Globus pallidus (tissue), 1 donor: ENCODE measurements at regions not wholly inside any gene's neighbourhood (a gene's known extent, or its start where the extent isn't known, plus 50 kb on each side); places are given as distances from the start of the nearest gene placed in this dataset.
A peak's percentile ranks its signal among the peaks of the same experiment; 100 is the strongest.

Experiments used
- DNase-seq: peaks from one replicate; pipeline ENCODE4 v3.0.0-alpha.2; 2015; ENCODE audit warnings: low spot score

- DNase-seq = no peak
Observed at GRCh38 chr4:156710365-156711192, 261.0 kb downstream of the PDGFC start.

GRCh38 chr4:156705311-156705710 lies 266.3 kb downstream of the PDGFC start:
- no peak for DNase-seq

DNA sequence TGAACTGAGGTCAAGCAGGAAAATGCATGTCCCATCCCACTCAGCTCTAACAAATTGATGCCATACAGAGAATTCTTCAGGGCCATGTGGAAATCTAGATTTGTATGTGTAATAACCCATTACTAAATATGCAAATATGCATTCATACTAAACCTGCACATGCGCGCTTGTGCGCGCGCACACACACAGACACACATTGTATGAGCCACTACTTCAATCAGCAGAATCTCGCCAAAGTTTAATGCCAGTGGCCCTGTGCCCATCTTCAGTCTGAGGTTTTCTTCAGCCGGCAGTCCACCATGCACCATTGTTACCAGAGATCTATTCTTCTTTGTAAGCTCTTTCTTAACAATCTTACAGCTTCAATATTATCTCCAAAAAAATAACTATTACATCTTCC lies 276.4 kb downstream of the PDGFC start:
- DNase-seq = peak; percentile 66

DNA sequence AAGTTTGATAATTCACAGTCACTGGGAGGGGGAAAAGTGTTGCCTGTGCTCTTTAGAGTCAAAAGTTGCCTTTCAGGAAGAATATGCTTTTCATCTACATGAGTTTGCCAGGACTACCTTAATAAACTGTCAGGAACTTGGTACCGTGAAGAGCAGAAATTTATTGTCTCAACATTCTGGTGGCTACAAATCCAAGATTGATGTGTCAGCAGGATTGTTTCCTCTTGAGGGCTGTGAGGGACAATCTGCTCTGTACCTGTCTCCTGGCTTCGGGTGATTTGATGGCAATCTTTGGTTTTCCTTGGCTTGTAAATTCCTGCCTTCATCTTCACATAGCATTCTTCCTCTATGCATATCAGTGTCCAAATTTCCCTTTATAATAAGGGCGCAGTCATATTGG lies 277.2 kb downstream of the PDGFC start:
- peak; percentile 10 for DNase-seq

- no peak for DNase-seq
Observed at GRCh38 chr4:156693557-156693956, 278.0 kb downstream of the PDGFC start.

- no peak for DNase-seq
Observed at GRCh38 chr4:156692016-156692415, 279.6 kb downstream of the PDGFC start.

DNA sequence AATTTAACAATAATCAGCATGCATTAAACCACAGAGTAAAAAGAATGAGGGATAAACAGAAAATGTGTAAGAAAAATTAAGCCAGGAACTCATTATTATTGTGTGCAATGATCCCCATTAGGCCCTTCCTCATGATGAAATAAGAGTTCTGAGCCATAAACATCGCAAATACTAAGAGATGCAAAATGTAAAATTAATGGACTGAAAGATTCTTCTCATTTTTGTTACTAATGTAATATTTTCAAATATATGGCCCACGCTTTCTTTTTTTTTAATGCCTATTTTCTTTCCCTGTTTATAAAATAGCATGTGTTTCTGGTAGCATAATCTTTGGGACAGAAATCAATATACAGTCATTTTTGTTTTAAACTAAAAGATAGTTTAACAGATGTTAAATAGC lies 281.0 kb downstream of the PDGFC start:
- DNase-seq = no peak

DNA sequence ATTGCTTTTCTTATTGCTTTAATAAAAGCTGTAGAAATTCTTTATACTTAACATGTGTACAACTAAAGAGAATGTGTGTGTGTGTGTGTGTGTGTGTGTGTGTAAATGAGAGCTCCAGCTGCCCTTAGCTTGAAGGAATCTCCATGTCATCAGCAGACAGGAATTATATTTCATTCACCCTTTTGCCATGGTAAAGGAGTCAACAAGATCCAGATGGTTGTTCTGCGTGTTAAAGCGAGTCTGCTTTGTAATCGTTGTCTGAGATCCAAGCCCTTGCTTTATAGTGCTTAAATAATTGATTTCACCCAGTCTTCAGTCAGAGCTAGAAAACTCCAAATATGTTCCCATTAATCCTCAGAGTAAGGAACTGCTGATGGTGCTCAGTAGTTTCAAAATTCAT lies 285.5 kb downstream of the PDGFC start:
- no peak for DNase-seq

- no peak for DNase-seq
Observed at GRCh38 chr4:156685308-156685707, 286.3 kb downstream of the PDGFC start.

DNA sequence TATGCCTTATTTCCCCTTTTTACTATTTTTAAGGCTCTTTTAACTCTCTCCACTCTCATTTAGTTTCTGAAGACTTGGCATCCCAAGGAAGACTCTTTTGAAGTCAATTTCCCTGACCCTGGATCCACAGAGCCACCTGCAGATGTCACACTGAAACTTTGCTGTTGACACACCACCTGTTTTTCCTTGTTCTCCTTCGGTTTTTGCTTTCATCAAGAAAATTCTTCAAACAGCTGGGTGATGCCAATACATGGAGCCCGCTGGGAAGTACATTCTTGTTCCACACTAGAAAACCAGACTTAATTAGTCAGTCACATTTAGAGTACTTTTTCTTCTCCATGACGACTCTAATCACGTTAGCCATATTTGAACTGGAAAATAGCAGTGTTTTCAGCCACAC lies 293.9 kb downstream of the PDGFC start:
- DNase-seq = no peak

DNA sequence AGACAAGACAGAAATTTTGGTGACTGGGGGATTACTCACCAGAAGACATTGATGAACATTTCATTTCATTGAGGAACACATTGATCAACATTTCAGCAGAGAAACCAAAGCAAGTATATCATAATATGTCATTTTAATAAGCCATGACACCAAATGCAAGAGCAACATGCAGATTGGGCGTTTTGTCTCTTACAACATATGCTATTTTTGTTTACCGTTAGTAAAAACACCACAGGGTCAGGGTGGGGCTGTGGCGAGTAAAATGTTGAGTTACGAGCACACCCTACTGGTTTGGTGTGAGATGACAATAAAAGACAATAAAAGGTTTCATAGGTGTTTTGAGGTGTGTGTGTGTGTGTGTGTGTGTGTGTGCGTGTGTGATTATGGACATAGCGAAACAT lies 294.5 kb downstream of the PDGFC start:
- no peak for DNase-seq

DNA sequence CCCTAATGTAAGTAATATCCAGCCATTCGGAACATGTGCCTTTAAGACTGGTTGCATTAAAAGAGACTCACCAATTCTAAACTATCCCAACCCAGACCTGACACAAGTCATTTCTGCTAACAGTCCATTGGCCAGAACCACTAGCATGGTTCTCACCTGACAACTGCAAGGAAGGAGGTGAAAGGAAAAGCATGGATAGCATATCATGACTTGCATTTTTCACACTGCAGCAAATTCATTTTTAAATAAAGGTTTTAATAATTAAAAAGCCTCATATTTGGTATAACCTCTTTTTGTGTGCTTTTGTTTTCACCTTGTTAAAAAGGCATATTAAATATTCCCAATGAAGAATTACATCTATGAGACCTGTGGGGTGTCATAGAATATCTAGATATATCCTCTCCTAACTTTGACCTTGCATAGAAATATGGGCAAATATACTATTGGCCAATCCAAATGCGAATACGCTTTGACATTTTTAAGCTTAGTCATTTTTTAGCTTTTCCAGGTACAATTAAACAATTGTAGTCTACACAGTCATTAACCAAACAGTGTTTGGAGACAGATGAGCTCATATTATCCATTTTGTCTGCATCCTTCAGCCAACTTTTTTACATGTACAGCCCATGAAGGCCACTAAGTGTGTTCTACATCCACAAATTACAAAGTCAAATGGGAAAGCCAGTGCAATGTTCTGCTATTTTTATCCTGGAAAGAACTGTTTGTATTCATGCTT lies 295.3 kb downstream of the PDGFC start:
- no peak for DNase-seq

GRCh38 chr4:156673483-156673882 lies 298.1 kb downstream of the PDGFC start:
- DNase-seq = no peak

GRCh38 chr4:156672492-156673305 lies 298.9 kb downstream of the PDGFC start:
- peak; percentile 7 for DNase-seq

GRCh38 chr4:156665780-156666366 lies 305.7 kb downstream of the PDGFC start:
- DNase-seq = no peak

GRCh38 chr4:156663663-156664062 lies 307.9 kb downstream of the PDGFC start:
- no peak for DNase-seq

- DNase-seq = no peak
Observed at GRCh38 chr4:156662921-156663320, 308.7 kb downstream of the PDGFC start.

GRCh38 chr4:156661555-156661954 lies 310.0 kb downstream of the PDGFC start:
- DNase-seq = no peak

- DNase-seq = no peak
Observed at GRCh38 chr4:156660465-156660864, 311.1 kb downstream of the PDGFC start.

DNA sequence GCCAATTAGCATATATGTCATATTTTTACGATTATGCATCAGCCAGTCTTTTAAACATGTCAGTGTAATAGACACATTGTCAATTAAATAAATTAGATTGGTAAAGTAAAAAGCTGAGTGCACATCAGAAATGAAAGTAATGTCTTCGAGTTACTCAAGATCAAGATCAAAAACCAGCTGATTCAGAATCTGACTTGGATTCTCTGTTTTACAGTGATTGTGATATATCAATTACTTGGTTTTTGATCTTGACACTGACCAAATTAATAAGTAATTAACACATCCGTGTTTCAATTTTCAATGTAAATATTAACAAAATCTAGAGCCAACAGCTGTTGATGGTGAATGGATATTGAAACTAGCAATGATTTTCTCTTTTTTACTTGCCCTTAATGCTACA lies 311.6 kb downstream of the PDGFC start:
- no peak for DNase-seq

GRCh38 chr4:156659570-156659969 lies 312.0 kb downstream of the PDGFC start:
- no peak for DNase-seq

DNA sequence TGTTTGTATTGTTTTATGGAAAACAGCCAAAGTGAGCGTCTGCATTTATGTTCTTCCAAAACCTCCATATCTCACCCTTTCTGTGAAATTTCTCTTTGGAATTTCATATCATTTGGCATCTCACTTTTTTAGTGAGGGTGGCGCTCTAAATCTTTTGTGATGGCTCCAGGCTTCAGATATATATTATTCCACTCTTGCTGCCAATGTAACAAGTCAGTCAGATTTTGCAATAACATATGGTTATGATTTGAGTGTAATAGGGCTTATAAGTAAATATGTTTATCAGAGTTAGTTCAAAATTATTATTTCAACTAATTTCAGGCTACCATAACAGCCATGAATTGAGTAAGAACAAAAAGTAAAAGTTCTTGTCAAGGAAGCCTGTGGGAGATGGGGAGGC lies 314.7 kb downstream of the PDGFC start:
- no peak for DNase-seq
